ENCODE measurements at regions not wholly inside any gene's neighbourhood (a gene's known extent, or its start where the extent isn't known, plus 50 kb on each side); places are given as distances from the start of the nearest gene placed in this dataset.

DNA sequence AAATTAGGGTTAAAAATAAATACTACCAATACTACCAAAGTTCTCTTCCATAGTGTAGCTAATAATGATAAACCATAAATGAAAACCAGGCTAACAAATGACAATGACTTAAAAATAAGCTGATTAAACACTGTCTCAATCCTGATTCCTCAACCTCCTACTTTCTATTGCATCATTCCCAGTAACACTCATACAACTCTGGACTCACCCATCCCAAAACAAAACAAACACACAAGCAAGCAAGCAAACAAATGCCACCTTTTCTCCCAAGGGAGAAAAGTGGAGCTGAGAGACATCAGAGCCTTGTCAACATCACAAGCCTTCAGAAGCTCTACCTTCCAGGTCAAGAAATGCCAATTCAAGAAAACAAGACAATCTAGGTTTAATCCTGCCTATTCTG, 620.7 kb downstream of the NYAP2 start:
- H3K4me3 ChIP-seq, result no peak overlapping the region
- no peaks in the 10 kb centered on the region for H3K4me1 ChIP-seq (replicated peaks in 1 of 2)
- intact Hi-C loops (cut with DNase I), result no loop called here
- H3K27me3 ChIP-seq, result no peaks in the 10 kb centered on the region
- no peaks in the 10 kb centered on the region for H3K9me3 ChIP-seq (replicated peaks in 1 of 3)
- no peak for DNase-seq
- no peak overlapping the region for H3K27ac ChIP-seq
- no peak for TF ChIP-seq POLR2A (IDR thresholded peaks at IDR 0.05)
- TF ChIP-seq, protein P1, sequence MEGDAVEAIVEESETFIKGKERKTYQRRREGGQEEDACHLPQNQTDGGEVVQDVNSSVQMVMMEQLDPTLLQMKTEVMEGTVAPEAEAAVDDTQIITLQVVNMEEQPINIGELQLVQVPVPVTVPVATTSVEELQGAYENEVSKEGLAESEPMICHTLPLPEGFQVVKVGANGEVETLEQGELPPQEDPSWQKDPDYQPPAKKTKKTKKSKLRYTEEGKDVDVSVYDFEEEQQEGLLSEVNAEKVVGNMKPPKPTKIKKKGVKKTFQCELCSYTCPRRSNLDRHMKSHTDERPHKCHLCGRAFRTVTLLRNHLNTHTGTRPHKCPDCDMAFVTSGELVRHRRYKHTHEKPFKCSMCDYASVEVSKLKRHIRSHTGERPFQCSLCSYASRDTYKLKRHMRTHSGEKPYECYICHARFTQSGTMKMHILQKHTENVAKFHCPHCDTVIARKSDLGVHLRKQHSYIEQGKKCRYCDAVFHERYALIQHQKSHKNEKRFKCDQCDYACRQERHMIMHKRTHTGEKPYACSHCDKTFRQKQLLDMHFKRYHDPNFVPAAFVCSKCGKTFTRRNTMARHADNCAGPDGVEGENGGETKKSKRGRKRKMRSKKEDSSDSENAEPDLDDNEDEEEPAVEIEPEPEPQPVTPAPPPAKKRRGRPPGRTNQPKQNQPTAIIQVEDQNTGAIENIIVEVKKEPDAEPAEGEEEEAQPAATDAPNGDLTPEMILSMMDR (IDR thresholded peaks at IDR 0.05), result no peak
- H3K36me3 ChIP-seq (replicated peaks in 1 of 2), result no peaks in the 10 kb centered on the region

DNA sequence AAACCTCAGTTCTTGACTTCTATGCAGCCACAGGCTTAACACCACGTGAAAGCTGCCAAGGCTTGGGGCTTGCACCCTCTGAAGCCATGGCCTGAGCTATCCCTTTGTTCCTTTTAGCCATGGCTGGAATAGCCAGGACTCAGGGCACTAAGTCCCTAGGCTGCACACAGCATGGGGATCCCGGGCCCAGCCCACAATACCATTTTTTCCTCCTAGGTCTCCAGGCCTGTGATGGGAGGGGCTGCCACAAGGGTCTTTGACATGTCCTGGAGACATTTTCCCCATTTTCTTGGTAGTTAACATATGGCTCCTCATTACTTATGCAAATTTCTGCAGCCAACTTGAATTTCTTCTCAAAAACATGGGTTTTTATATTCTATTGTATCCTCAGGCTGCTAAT, 619.1 kb downstream of the NYAP2 start:
- H3K9me3 ChIP-seq (replicated peaks in 1 of 3), result no peaks in the 10 kb centered on the region
- H3K4me3 ChIP-seq, result no peak overlapping the region
- no peaks in the 10 kb centered on the region for H3K27me3 ChIP-seq
- no peaks in the 10 kb centered on the region for H3K36me3 ChIP-seq (replicated peaks in 1 of 2)
- no peak overlapping the region for H3K27ac ChIP-seq
- no peak for DNase-seq
- H3K4me1 ChIP-seq (replicated peaks in 1 of 2), result no peaks in the 10 kb centered on the region
- WGBS, 4 donors, result 80 to 100% (median 85%) methylated on average over 1 to 2 of the region's 2 CpGs
- intact Hi-C loops (cut with DNase I), result no loop called here
- no peak for TF ChIP-seq POLR2A (IDR thresholded peaks at IDR 0.05)
- TF ChIP-seq, protein P1 (IDR thresholded peaks at IDR 0.05), result no peak

GRCh38 chr2:226017537-226017936, 618.0 kb downstream of the NYAP2 start:
- Histone ChIP-seq H3K27me3 (no peaks in the 10 kb centered on the region), H3K4me1 (replicated peaks in 1 of 2) (no peaks in the 10 kb centered on the region), H3K9me3 (replicated peaks in 1 of 3) (no peaks in the 10 kb centered on the region), H3K36me3 (replicated peaks in 1 of 2) (no peaks in the 10 kb centered on the region), H3K27ac (no peak overlapping the region), H3K4me3 (no peak overlapping the region)
- intact Hi-C loops (cut with DNase I), result no loop called here
- DNase-seq, result no peak
- 71 to 95% (median 80%) methylated on average over 2 of the region's 2 CpGs for WGBS, 4 donors
- TF ChIP-seq, protein P1 (IDR thresholded peaks at IDR 0.05), result no peak
- no peak for TF ChIP-seq POLR2A (IDR thresholded peaks at IDR 0.05)

GRCh38 chr2:226017107-226017506, 617.6 kb downstream of the NYAP2 start:
- no peak for TF ChIP-seq POLR2A (IDR thresholded peaks at IDR 0.05)
- TF ChIP-seq, protein P1 (IDR thresholded peaks at IDR 0.05), result no peak
- Histone ChIP-seq H3K27me3 (no peaks in the 10 kb centered on the region), H3K4me3 (no peak overlapping the region), H3K36me3 (replicated peaks in 1 of 2) (no peaks in the 10 kb centered on the region), H3K27ac (no peak overlapping the region), H3K9me3 (replicated peaks in 1 of 3) (no peaks in the 10 kb centered on the region), H3K4me1 (replicated peaks in 1 of 2) (no peaks in the 10 kb centered on the region)
- no peak for DNase-seq
- WGBS, 4 donors, result 87 to 93% (median 91%) methylated on average over 3 of the region's 3 CpGs
- intact Hi-C loops (cut with DNase I), result no loop called here
